ENCODE measurements at regions not wholly inside any gene's neighbourhood (a gene's known extent, or its start where the extent isn't known, plus 50 kb on each side); places are given as distances from the start of the nearest gene placed in this dataset.

GRCh38 chr9:38299856-38300255 lies 92.6 kb upstream of the ALDH1B1 start:
- TF ChIP-seq EGR1 (IDR thresholded peaks at IDR 0.05; ENCODE audit: low read depth in 2 of 2) (no peak), MAX (IDR thresholded peaks at IDR 0.05) (no peak), SP1 (IDR thresholded peaks at IDR 0.05) (no peak), CTCF (IDR thresholded peaks at IDR 0.05; ENCODE audit: low read depth, low read length, missing input control) (no peak), JUND (IDR thresholded peaks at IDR 0.05) (no peak), HNF4A (conservative IDR thresholded peaks at IDR 0.05) (no peak), REST (IDR thresholded peaks at IDR 0.05) (no peak), TAF1 (conservative IDR thresholded peaks at IDR 0.05) (no peak)
- TF ChIP-seq, protein P1, sequence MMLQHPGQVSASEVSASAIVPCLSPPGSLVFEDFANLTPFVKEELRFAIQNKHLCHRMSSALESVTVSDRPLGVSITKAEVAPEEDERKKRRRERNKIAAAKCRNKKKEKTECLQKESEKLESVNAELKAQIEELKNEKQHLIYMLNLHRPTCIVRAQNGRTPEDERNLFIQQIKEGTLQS (IDR thresholded peaks at IDR 0.05), result no peak
- TF ChIP-seq, protein P2, sequence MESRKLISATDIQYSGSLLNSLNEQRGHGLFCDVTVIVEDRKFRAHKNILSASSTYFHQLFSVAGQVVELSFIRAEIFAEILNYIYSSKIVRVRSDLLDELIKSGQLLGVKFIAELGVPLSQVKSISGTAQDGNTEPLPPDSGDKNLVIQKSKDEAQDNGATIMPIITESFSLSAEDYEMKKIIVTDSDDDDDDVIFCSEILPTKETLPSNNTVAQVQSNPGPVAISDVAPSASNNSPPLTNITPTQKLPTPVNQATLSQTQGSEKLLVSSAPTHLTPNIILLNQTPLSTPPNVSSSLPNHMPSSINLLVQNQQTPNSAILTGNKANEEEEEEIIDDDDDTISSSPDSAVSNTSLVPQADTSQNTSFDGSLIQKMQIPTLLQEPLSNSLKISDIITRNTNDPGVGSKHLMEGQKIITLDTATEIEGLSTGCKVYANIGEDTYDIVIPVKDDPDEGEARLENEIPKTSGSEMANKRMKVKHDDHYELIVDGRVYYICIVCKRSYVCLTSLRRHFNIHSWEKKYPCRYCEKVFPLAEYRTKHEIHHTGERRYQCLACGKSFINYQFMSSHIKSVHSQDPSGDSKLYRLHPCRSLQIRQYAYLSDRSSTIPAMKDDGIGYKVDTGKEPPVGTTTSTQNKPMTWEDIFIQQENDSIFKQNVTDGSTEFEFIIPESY (IDR thresholded peaks at IDR 0.05), result no peak
- Histone ChIP-seq H3K9me3 (ENCODE audit: control insufficient read depth in 4 of 4, low read length in 3 of 4) (no peaks in the 10 kb centered on the region), H3K4me1 (ENCODE audit: control insufficient read depth in 4 of 4, insufficient read depth in 4 of 4, low read length in 3 of 4) (no peaks in the 10 kb centered on the region), H3K9ac (ENCODE audit: low read depth in 1 of 2, low read length in 2 of 2) (no peak overlapping the region), H3K27me3 (ENCODE audit: control insufficient read depth in 4 of 4, insufficient read depth in 4 of 4, low read length in 3 of 4) (no peaks in the 10 kb centered on the region), H3K4me3 (ENCODE audit: low read depth in 1 of 3, low read length in 3 of 3) (no peak overlapping the region), H3K36me3 (ENCODE audit: control insufficient read depth in 4 of 4, insufficient read depth in 3 of 4, low read depth in 1 of 4, low read length in 3 of 4) (no peaks in the 10 kb centered on the region), H3K27ac (ENCODE audit: low read depth in 1 of 2, low read length in 2 of 2) (no peak overlapping the region)
- WGBS, result 31% methylated on average over 3 of the region's 3 CpGs
- DNase-seq (ENCODE audit: low spot score), result no peak

DNA sequence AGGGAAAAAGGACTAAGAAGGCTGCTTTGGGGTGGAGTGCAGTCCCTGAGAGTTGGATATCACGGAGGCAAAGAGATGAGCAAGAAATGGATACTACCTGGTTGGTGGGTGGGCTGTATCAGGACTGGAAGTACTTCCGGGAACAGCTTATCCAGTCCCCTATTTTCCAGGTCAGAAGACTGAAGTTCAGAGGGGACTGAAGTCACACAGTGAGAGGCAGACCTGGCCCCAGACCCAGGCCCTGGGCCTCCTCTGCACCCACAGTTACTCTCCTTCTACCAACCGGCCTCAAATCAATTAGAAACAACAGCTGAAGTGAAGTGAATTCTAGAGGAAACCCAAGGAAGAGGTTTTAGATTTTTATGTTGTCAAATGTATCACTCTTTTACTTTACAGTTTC lies 93.6 kb upstream of the ALDH1B1 start:
- no peak overlapping the region for H3K4me3 ChIP-seq (ENCODE audit: low read depth in 1 of 3, low read length in 3 of 3)
- WGBS, result 91% methylated on average over 3 of the region's 3 CpGs
- no peaks in the 10 kb centered on the region for H3K4me1 ChIP-seq (ENCODE audit: control insufficient read depth in 4 of 4, insufficient read depth in 4 of 4, low read length in 3 of 4)
- no peaks in the 10 kb centered on the region for H3K36me3 ChIP-seq (ENCODE audit: control insufficient read depth in 4 of 4, insufficient read depth in 3 of 4, low read depth in 1 of 4, low read length in 3 of 4)
- no peak overlapping the region for H3K9ac ChIP-seq (ENCODE audit: low read depth in 1 of 2, low read length in 2 of 2)
- no peaks in the 10 kb centered on the region for H3K27me3 ChIP-seq (ENCODE audit: control insufficient read depth in 4 of 4, insufficient read depth in 4 of 4, low read length in 3 of 4)
- H3K9me3 ChIP-seq (ENCODE audit: control insufficient read depth in 4 of 4, low read length in 3 of 4), result no peaks in the 10 kb centered on the region
- no peak overlapping the region for H3K27ac ChIP-seq (ENCODE audit: low read depth in 1 of 2, low read length in 2 of 2)
- no peak for TF ChIP-seq SP1 (IDR thresholded peaks at IDR 0.05)
- DNase-seq (ENCODE audit: low spot score), result no peak

Data from liver (tissue), 8 donors.